Endodermal cell (in vitro differentiated cells): ENCODE measurements at regions not wholly inside any gene's neighbourhood (a gene's known extent, or its start where the extent isn't known, plus 50 kb on each side); places are given as distances from the start of the nearest gene placed in this dataset.

Experiments used
- DNase-seq: peaks from one replicate; pipeline ENCODE4 v3.0.0-alpha.2; 2017
- H3K27ac ChIP-seq: 2 replicates; pipeline ENCODE4 v1.5.1; 2013; ENCODE audit warnings: mild to moderate bottlenecking, low read depth, low read length, moderate library complexity
- H3K27me3 ChIP-seq: 2 replicates; pipeline ENCODE4 v1.6.1; 2013; ENCODE audit warnings: mild to moderate bottlenecking, low read length, moderate library complexity; ENCODE audit not compliant: insufficient read depth, control insufficient read depth, poor library complexity, severe bottlenecking
- H3K36me3 ChIP-seq: 2 replicates; pipeline ENCODE4 v1.7.0; 2013; ENCODE audit warnings: mild to moderate bottlenecking, low read length, moderate library complexity; ENCODE audit not compliant: control insufficient read depth, insufficient read depth
- H3K4me1 ChIP-seq: one replicate; pipeline ENCODE4 v1.7.0; 2013; ENCODE audit warnings: low read length; ENCODE audit not compliant: control insufficient read depth, insufficient read depth
- H3K4me3 ChIP-seq: 2 replicates; pipeline ENCODE4 v1.5.1; 2013; ENCODE audit warnings: mild to moderate bottlenecking, low read length, moderate library complexity
- H3K9ac ChIP-seq: 2 replicates; pipeline ENCODE4 v1.6.1; 2013; ENCODE audit warnings: mild to moderate bottlenecking, low read length, moderate library complexity; ENCODE audit not compliant: poor library complexity, severe bottlenecking; ENCODE audit errors: extremely low read depth
- H3K9me3 ChIP-seq: 2 replicates; pipeline ENCODE4 v1.6.1; 2013; ENCODE audit warnings: mild to moderate bottlenecking, low read length, moderate library complexity; ENCODE audit not compliant: control insufficient read depth
- H3K27ac Mint-ChIP-seq: 2 replicates; pipeline ENCODE4 v1.8.0; 2020; ENCODE audit warnings: mixed read lengths
- H3K27me3 Mint-ChIP-seq: 2 replicates; pipeline ENCODE4 v1.8.0; 2021; ENCODE audit warnings: mild to moderate bottlenecking, mixed read lengths; ENCODE audit not compliant: insufficient read depth
- H3K36me3 Mint-ChIP-seq: 2 replicates; pipeline ENCODE4 v1.8.0; 2020; ENCODE audit warnings: low read depth, mixed read lengths
- H3K4me1 Mint-ChIP-seq: 2 replicates; pipeline ENCODE4 v1.8.0; 2020; ENCODE audit warnings: mixed read lengths
- H3K4me3 Mint-ChIP-seq: 2 replicates; pipeline ENCODE4 v1.8.0; 2020; ENCODE audit warnings: mild to moderate bottlenecking, moderate library complexity, mixed read lengths
- H3K9me3 Mint-ChIP-seq: 2 replicates; pipeline ENCODE4 v1.8.0; 2020; ENCODE audit warnings: mild to moderate bottlenecking, mixed read lengths
- WGBS, 2 experiments: methylation state at CpG; one replicate each; pipeline versions ENCODE4 v1.1.5 to v1.1.7; 2013; ENCODE audit warnings: missing lambda C conversion rate in 2 of 2, mixed read lengths in 1 of 2; ENCODE audit not compliant: insufficient coverage in 1 of 2, insufficient read length in 1 of 2; 5-methylcytosine and 5-hydroxymethylcytosine counted together
- TF ChIP-seq, protein P1 (sequence below): fragments of 200-600 bp; sonication (generic); conservative IDR thresholded peaks from 2 replicates; pipeline ENCODE4 v1.5.0; 2021; ENCODE audit warnings: antibody characterized with exemption, mild to moderate bottlenecking

DNA sequence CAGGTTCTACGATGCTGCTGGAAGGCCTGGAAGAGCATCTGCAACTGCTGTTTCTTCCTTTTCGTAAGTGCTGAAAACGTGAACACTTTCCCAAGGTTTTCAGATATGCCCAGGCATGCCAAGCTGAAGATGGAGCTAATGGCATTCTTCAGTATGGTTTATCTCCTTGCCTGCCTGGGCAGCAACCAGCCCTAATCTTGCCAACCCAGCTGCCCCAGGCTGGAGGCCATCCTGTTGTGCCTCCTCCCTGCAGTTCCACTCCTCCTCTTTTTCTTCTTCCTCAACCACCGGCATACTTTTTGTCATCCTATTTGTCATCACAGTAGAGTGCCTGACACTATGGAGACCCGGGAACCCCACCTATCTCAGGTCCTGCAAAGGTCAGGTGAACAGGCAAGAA lies 1849.3 kb downstream of the TP53TG3F start:
- no peak overlapping the region for H3K4me3 Mint-ChIP-seq
- H3K9me3 ChIP-seq, result peaks cover 89% of the 10 kb centered on the region
- H3K27me3 ChIP-seq, result no peaks in the 10 kb centered on the region
- no peak overlapping the region for H3K4me3 ChIP-seq
- H3K27ac Mint-ChIP-seq, result no peak overlapping the region
- H3K4me1 Mint-ChIP-seq, result no peaks in the 10 kb centered on the region
- H3K9ac ChIP-seq, result no peak overlapping the region
- H3K36me3 Mint-ChIP-seq, result no peaks in the 10 kb centered on the region
- no peaks in the 10 kb centered on the region for H3K27me3 Mint-ChIP-seq
- no peaks in the 10 kb centered on the region for H3K36me3 ChIP-seq
- TF ChIP-seq, protein P1, sequence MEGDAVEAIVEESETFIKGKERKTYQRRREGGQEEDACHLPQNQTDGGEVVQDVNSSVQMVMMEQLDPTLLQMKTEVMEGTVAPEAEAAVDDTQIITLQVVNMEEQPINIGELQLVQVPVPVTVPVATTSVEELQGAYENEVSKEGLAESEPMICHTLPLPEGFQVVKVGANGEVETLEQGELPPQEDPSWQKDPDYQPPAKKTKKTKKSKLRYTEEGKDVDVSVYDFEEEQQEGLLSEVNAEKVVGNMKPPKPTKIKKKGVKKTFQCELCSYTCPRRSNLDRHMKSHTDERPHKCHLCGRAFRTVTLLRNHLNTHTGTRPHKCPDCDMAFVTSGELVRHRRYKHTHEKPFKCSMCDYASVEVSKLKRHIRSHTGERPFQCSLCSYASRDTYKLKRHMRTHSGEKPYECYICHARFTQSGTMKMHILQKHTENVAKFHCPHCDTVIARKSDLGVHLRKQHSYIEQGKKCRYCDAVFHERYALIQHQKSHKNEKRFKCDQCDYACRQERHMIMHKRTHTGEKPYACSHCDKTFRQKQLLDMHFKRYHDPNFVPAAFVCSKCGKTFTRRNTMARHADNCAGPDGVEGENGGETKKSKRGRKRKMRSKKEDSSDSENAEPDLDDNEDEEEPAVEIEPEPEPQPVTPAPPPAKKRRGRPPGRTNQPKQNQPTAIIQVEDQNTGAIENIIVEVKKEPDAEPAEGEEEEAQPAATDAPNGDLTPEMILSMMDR, result no peak
- no peak overlapping the region for H3K27ac ChIP-seq
- DNase-seq, result no peak
- peaks cover 100% of the 10 kb centered on the region for H3K9me3 Mint-ChIP-seq
- H3K4me1 ChIP-seq, result no peaks in the 10 kb centered on the region
- 74 to 75% methylated on average over 4 to 5 of the region's 5 CpGs for WGBS, 2 experiments

GRCh38 chr16:35310999-35311398 lies 1851.6 kb downstream of the TP53TG3F start:
- no peaks in the 10 kb centered on the region for H3K4me1 Mint-ChIP-seq
- H3K9me3 Mint-ChIP-seq, result peaks cover 100% of the 10 kb centered on the region
- no peaks in the 10 kb centered on the region for H3K27me3 Mint-ChIP-seq
- Histone ChIP-seq H3K4me3 (no peak overlapping the region), H3K27me3 (no peaks in the 10 kb centered on the region), H3K9ac (no peak overlapping the region), H3K9me3 (peaks cover 90% of the 10 kb centered on the region), H3K4me1 (no peaks in the 10 kb centered on the region), H3K36me3 (no peaks in the 10 kb centered on the region), H3K27ac (no peak overlapping the region)
- no peaks in the 10 kb centered on the region for H3K36me3 Mint-ChIP-seq
- no peak overlapping the region for H3K27ac Mint-ChIP-seq
- H3K4me3 Mint-ChIP-seq, result no peak overlapping the region
- TF ChIP-seq, protein P1, result no peak
- 63 to 77% methylated on average over 2 to 3 of the region's 3 CpGs for WGBS, 2 experiments
- no peak for DNase-seq

- no peaks in the 10 kb centered on the region for H3K4me1 Mint-ChIP-seq
- TF ChIP-seq, protein P1, result no peak
Measured at GRCh38 chr16:35311475-35311874, 1852.1 kb downstream of the TP53TG3F start.

More at GRCh38 chr16:35311475-35311874, 1852.1 kb downstream of the TP53TG3F start:
- peaks cover 100% of the 10 kb centered on the region for H3K9me3 Mint-ChIP-seq
- H3K4me3 Mint-ChIP-seq, result no peak overlapping the region
- 81 to 82% methylated on average over 5 to 10 of the region's 10 CpGs for WGBS, 2 experiments
- no peak for DNase-seq
- no peaks in the 10 kb centered on the region for H3K36me3 Mint-ChIP-seq
- no peak overlapping the region for H3K4me3 ChIP-seq
- no peaks in the 10 kb centered on the region for H3K36me3 ChIP-seq
- H3K9ac ChIP-seq, result no peak overlapping the region
- no peaks in the 10 kb centered on the region for H3K27me3 Mint-ChIP-seq
- H3K27ac ChIP-seq, result no peak overlapping the region
- H3K9me3 ChIP-seq, result peaks cover 90% of the 10 kb centered on the region
- H3K4me1 ChIP-seq, result no peaks in the 10 kb centered on the region
- no peaks in the 10 kb centered on the region for H3K27me3 ChIP-seq
- no peak overlapping the region for H3K27ac Mint-ChIP-seq
